Pons (tissue), 1 donor: ENCODE measurements at regions not wholly inside any gene's neighbourhood (a gene's known extent, or its start where the extent isn't known, plus 50 kb on each side); places are given as distances from the start of the nearest gene placed in this dataset.

ENCODE experiments used
- DNase-seq: peaks from one replicate; pipeline ENCODE4 v3.0.0-alpha.2; 2016; ENCODE audit warnings: low spot score

DNA sequence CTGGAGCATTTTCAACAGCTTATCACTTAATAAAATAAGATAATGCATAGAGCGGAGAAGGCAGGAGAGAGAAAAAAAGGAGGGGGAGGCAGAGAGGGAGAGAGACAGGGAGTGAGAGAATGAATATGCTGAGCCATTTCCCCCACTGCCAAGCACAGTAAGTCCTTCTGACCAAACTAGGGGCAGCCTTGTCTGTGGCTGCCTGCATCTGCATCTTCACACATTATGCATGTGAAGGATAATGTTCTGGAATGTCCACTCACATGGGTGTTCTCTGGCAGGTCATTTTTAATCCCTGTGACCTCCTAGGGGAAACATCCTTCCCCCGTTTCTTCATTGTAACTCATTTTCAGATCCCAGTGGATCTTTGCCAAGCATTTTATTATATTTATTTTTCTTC lies 269.3 kb downstream of the FOXA2 start:
- DNase-seq, result no peak

- peak; percentile 47 for DNase-seq
These were observed 271.5 kb downstream of the FOXA2 start for GRCh38 chr20:22312744-22313346.

GRCh38 chr20:22308934-22309333 lies 275.4 kb downstream of the FOXA2 start:
- no peak for DNase-seq

GRCh38 chr20:22307409-22307808 lies 277.0 kb downstream of the FOXA2 start:
- no peak for DNase-seq

DNA sequence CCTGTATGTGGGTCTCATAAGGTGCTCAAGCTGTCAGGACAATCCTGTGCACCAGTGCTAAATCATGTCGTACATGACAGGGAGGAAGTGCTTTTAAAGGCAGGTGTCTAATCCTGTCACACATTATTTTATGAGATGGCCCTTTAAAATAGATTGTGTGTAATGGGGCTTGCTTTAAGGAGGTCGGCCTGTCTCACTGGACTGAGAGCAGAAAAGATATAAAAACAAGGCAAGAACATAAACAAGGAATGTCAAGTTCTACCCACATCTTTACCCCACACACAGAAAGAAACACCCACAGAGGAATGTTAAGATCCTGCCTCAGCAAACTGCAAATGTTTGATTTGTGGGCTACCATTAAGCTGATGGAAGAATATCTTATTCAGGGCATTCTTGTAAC lies 279.0 kb downstream of the FOXA2 start:
- DNase-seq, result no peak

GRCh38 chr20:22303523-22303922 lies 280.8 kb downstream of the FOXA2 start:
- no peak for DNase-seq

DNA sequence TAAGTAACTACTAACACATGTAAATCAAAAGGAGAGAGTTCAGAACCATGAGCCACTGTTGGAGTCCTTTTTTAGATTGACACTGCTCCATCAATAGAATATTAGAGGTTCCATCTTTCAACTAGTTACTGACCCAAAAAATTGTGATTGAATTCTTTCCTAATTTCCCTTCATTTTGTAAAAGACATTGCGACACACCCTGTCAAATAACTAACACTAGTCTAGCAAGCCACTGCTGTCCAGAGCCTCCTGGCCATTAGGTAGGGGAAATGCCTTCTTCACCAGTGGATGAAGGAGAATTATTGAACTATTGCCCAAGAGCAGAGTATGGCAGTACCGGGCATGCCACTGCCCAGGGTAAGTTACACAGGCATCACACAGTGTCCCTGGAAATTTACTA lies 282.3 kb downstream of the FOXA2 start:
- no peak for DNase-seq

- no peak for DNase-seq
These were observed 290.5 kb downstream of the FOXA2 start for GRCh38 chr20:22293886-22294285.

DNA sequence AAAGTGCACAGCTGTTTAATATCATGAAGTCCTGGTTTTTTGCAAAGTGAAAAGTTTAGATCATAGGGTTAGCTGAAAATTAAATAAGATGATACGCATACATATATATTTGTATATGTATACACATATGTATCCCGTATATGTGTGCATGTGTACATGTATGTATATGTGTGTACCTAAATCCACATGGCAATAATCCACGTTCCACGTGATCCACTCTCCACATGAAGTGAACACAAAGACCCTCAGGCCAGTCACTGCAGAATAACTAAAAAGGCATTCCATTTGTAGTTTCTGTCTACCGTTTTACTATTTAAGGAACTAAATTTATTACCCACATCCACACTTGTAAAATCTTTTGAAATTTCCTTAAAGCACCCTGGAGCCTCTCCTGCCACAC lies 294.9 kb downstream of the FOXA2 start:
- DNase-seq, result no peak

DNA sequence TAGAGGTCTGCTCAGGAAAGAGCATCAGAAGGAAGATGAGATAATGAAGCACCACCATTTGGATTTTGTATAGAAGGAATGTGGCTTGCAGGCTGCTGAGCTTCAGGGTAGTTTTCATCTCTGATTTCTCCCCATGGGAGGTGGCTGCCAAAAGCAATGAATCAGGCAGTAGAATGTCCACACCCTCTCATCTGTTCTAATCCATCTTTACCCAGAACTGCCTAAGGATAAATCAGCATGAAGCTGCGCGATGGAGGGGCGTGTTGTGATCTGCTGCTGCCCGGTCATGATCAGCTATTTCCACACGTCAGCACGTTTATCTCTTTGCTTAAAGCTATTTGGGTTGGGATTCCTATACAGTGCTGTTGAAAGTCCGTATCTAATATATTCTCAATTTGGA lies 295.4 kb downstream of the FOXA2 start:
- no peak for DNase-seq

GRCh38 chr20:22288156-22288555 lies 296.2 kb downstream of the FOXA2 start:
- DNase-seq, result no peak

DNA sequence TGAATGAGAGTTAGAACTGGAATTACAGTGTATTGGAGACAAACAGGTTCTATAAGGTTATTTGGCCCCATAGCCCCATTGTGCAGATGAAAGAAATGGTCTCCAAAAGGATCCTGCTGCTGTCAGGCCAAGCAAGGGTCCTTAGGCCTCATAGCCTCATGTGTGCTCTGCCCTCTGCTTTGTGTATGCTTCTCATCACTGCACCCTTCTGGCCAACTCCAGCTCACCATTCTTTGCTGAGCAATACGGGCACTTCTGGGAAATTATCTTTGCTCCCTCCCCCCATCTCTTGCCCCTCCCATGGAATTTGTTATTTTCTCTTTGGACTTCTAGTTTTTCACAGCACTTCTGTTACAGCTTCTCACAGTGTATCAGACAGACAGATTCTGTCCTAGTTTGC lies 298.8 kb downstream of the FOXA2 start:
- DNase-seq, result no peak

- no peak for DNase-seq
These were observed 301.7 kb downstream of the FOXA2 start for GRCh38 chr20:22282696-22283095.

- no peak for DNase-seq
These were observed 310.0 kb downstream of the FOXA2 start for GRCh38 chr20:22274330-22274729.

DNA sequence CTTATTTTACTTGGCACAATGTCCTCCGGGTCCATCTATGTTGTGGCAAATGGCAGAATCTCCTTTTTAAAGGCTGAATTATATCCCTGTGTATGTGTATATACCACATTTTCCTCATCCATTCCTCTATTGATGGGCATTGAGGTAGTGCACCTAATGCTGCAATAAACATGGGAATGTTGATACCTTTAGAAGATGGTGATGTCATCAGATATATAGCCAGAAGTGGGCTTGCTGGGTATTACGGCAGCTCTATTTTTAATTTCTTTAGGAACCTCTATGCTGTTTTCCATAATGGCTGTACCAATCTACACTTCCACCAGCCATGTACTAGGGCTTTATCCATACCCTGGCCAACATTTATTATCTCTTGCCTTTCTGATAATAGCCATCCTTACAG lies 315.7 kb downstream of the FOXA2 start:
- DNase-seq, result no peak

DNA sequence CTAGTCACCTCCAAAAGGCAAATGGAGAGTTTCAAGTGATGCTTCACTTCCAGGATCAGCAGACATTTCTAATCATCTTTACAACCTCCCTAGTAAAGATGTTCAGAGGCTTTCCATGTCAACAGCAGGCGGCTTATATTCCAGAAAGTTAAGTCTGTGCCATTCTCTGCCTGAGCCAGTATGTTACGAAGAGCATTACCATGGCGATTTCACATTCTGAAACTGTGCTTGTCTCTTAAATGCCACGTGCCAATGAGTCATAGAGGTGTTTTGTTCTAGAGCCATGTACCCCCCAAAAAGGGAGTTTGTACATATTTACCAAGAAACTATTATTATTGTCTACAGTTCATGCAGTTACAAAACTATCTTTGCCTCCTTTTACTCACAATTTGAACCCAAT lies 319.5 kb downstream of the FOXA2 start:
- no peak for DNase-seq

GRCh38 chr20:22260506-22260905 lies 323.9 kb downstream of the FOXA2 start:
- DNase-seq, result no peak

DNA sequence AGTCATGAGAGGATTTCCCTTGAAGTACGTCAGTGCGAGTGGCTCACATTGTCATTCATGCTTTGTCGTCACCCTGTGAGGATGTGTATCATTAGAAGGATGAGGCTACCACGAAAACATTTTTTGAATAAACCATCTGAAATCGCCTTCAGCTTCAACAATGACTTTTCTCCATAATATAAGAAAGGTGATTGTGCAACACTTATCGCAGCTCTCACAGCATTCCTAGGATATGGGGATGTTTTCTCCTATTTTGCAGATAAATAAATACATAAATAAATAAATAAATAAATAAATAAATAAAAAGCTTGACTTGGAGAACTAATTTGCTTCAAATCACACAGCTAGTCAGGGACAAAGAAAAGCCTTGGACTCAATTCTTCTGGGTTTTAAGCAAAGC lies 326.5 kb downstream of the FOXA2 start:
- no peak for DNase-seq

DNA sequence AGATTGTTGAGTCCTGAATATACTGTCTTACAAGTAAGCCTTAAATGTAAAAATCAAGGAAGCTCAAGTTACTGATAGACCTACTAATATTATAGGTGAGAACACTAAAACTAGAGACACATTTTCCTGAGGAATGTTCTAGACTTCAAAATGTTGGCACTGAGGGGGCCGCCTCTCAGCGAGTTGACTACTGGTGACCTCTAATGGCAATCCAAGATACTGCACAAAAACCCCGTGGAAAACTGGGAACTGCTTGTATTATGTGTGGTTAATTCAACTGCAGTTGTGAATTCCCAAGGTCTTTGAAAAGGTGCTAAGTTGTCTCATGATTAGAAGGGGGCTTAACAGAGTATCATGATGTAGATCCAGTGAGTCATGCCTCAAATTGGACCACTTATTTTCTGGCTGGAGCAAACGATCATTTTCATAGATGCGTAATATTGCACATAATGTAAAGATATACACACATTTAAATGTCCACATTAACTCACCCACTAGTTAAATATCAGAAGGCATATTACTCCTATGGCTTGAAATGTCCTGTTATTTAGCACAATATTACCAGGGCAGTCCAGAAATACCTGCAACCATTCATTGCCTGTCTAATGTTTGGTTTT lies 336.2 kb downstream of the FOXA2 start:
- peak; percentile 15 for DNase-seq

DNA sequence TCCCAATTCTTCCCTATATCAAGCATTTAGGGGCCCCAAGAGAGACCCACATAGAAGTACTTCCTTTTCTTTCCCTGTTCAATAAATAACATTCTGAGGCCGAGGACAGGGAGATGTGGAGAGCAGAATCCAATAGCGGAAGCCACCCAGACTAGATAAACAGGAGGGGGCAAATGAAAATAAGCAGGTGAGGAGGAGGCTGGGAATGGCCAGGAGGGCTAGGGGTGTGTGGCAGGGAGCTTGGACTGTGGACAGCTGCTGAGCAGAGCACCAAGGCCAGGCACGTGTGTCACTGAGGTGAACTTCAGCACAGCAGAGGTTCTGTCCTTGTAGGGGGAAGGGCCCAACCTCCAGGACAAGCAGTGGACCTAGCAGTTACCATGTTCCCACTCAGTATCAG lies 339.2 kb downstream of the FOXA2 start:
- no peak for DNase-seq

GRCh38 chr20:22243067-22243466 lies 341.3 kb downstream of the FOXA2 start:
- no peak for DNase-seq

DNA sequence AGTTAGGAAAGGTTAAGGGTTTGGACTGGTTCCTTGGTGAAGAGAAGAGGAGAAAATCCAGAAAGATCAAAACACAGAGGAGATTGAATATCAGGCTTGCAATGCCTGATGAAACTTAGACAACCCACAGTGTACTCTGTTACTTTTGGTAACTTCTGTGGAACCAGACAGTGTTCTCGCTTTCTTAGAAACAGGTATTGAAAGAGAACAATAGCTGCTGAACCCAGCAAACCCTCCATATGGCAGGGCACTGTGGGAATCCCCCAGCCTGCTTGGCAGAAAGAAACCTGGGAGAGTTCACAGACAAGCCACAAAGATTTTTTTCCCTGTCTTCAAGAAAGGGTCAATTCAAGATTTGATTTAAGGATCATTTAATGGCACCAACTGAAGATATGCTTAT lies 342.8 kb downstream of the FOXA2 start:
- no peak for DNase-seq

- no peak for DNase-seq
These were observed 351.4 kb downstream of the FOXA2 start for GRCh38 chr20:22232923-22233322.

GRCh38 chr20:22232473-22232872 lies 351.9 kb downstream of the FOXA2 start:
- no peak for DNase-seq
